H4 (cell line): ENCODE measurements at regions not wholly inside any gene's neighbourhood (a gene's known extent, or its start where the extent isn't known, plus 50 kb on each side); places are given as distances from the start of the nearest gene placed in this dataset.

ENCODE experiments used
- DNase-seq: peaks from one replicate; pipeline ENCODE4 v3.0.0-alpha.2; 2015; ENCODE audit warnings: low spot score

- DNase-seq, result no peak
These were observed 99.6 kb upstream of the SCG2 start for GRCh38 chr2:223701761-223702160.

GRCh38 chr2:223700221-223700620, 98.1 kb upstream of the SCG2 start:
- DNase-seq, result no peak

- no peak for DNase-seq
These were observed 95.9 kb upstream of the SCG2 start for GRCh38 chr2:223697892-223698645.

GRCh38 chr2:223697316-223697891, 95.2 kb upstream of the SCG2 start:
- no peak for DNase-seq

GRCh38 chr2:223696719-223697118, 94.6 kb upstream of the SCG2 start:
- no peak for DNase-seq

- DNase-seq, result peak; percentile 57
These were observed 90.2 kb upstream of the SCG2 start for GRCh38 chr2:223692191-223692947.

- DNase-seq, result no peak
These were observed 86.1 kb upstream of the SCG2 start for GRCh38 chr2:223688094-223688835.

- DNase-seq, result no peak
These were observed 79.0 kb upstream of the SCG2 start for GRCh38 chr2:223681125-223681524.

- DNase-seq, result peak; percentile 43
These were observed 72.9 kb upstream of the SCG2 start for GRCh38 chr2:223674998-223675609.

- no peak for DNase-seq
These were observed 67.5 kb upstream of the SCG2 start for GRCh38 chr2:223669453-223670225.

- DNase-seq, result no peak
These were observed 66.3 kb upstream of the SCG2 start for GRCh38 chr2:223668302-223668998.

GRCh38 chr2:223654384-223654915, 52.3 kb upstream of the SCG2 start:
- no peak for DNase-seq

GRCh38 chr2:223652902-223653301, 50.7 kb upstream of the SCG2 start:
- no peak for DNase-seq

GRCh38 chr2:223652122-223652521, 50.0 kb upstream of the SCG2 start:
- DNase-seq, result no peak
